Colonic mucosa (tissue), 4 donors: ENCODE measurements at regions not wholly inside any gene's neighbourhood (a gene's known extent, or its start where the extent isn't known, plus 50 kb on each side); places are given as distances from the start of the nearest gene placed in this dataset.

Experiments
- DNase-seq: peaks from one replicate; pipeline ENCODE4 v3.0.0-alpha.2; 2020
- H3K27ac ChIP-seq: fragments of 200-600 bp; one replicate; pipeline ENCODE4 v1.8.0; 2021
- H3K27me3 ChIP-seq: fragments of 200-600 bp; one replicate; pipeline ENCODE4 v1.8.0; 2021
- H3K36me3 ChIP-seq: fragments of 200-600 bp; one replicate; pipeline ENCODE4 v1.8.0; 2021
- H3K4me1 ChIP-seq: fragments of 200-600 bp; one replicate; pipeline ENCODE4 v1.8.0; 2021; ENCODE audit warnings: mild to moderate bottlenecking
- H3K4me3 ChIP-seq: fragments of 200-600 bp; one replicate; pipeline ENCODE4 v1.8.0; 2021
- H3K9ac ChIP-seq, 2 donors: one replicate each; pipeline ENCODE4 v1.7.0; 2013; ENCODE audit warnings: control low read depth in 2 of 2, low read depth in 2 of 2, low read length in 2 of 2
- H3K9me3 ChIP-seq: fragments of 200-600 bp; one replicate; pipeline ENCODE4 v1.8.0; 2021
- CTCF ChIP-seq: fragments of 200-600 bp; IDR thresholded peaks from one replicate; pipeline ENCODE4 v1.8.0; 2022; ENCODE audit warnings: antibody characterized with exemption, mild to moderate bottlenecking
- intact Hi-C: fragments of 100-400 bp; cut with DNase I; formaldehyde crosslinking; loops from one replicate; pipeline ENCODE4 v1.14.1; 2022
- donor health status: healthy.
- donor health status: DM: no; HTN: no; CAD: no.
- donor health status: DM: no; HTN: no; CAD: no.

GRCh38 chr13:97715763-97716162, 237.7 kb upstream of the IPO5 start:
- no peak overlapping the region for H3K27ac ChIP-seq
- no peak for TF ChIP-seq CTCF
- H3K27me3 ChIP-seq = no peaks in the 10 kb centered on the region
- H3K9me3 ChIP-seq = no peaks in the 10 kb centered on the region
- H3K36me3 ChIP-seq = no peaks in the 10 kb centered on the region
- no peak overlapping the region for H3K9ac ChIP-seq
- H3K4me1 ChIP-seq = no peaks in the 10 kb centered on the region
- intact Hi-C loops = no loop called here
- DNase-seq = no peak
- H3K4me3 ChIP-seq = no peak overlapping the region

- Histone ChIP-seq H3K36me3 (no peaks in the 10 kb centered on the region), H3K9me3 (no peaks in the 10 kb centered on the region), H3K27me3 (no peaks in the 10 kb centered on the region), H3K4me3 (no peak overlapping the region), H3K27ac (no peak overlapping the region), H3K4me1 (no peaks in the 10 kb centered on the region), H3K9ac (no peak overlapping the region)
- no peak for TF ChIP-seq CTCF
- no peak for DNase-seq
- intact Hi-C loops = no loop called here
These were observed 236.7 kb upstream of the IPO5 start for GRCh38 chr13:97716746-97717145.

GRCh38 chr13:97719736-97720135, 233.7 kb upstream of the IPO5 start:
- no peaks in the 10 kb centered on the region for H3K36me3 ChIP-seq
- H3K27me3 ChIP-seq = no peaks in the 10 kb centered on the region
- H3K4me1 ChIP-seq = no peaks in the 10 kb centered on the region
- no peaks in the 10 kb centered on the region for H3K9me3 ChIP-seq
- DNase-seq = no peak
- H3K27ac ChIP-seq = no peak overlapping the region
- no peak for TF ChIP-seq CTCF
- intact Hi-C loops = no loop called here
- H3K9ac ChIP-seq = no peak overlapping the region
- H3K4me3 ChIP-seq = no peak overlapping the region

- Histone ChIP-seq H3K9ac (no peak overlapping the region), H3K4me1 (no peaks in the 10 kb centered on the region), H3K27me3 (no peaks in the 10 kb centered on the region), H3K36me3 (no peaks in the 10 kb centered on the region), H3K4me3 (no peak overlapping the region), H3K27ac (no peak overlapping the region), H3K9me3 (no peaks in the 10 kb centered on the region)
- intact Hi-C loops = no loop called here
- no peak for TF ChIP-seq CTCF
- DNase-seq = no peak
These were observed 232.6 kb upstream of the IPO5 start for GRCh38 chr13:97720896-97721295.

GRCh38 chr13:97723655-97724054, 229.8 kb upstream of the IPO5 start:
- no peak for TF ChIP-seq CTCF

GRCh38 chr13:97724450-97724849, 229.0 kb upstream of the IPO5 start:
- Histone ChIP-seq H3K27me3 (no peaks in the 10 kb centered on the region), H3K4me1 (no peaks in the 10 kb centered on the region), H3K36me3 (no peaks in the 10 kb centered on the region), H3K27ac (no peak overlapping the region), H3K9me3 (no peaks in the 10 kb centered on the region), H3K4me3 (no peak overlapping the region), H3K9ac (no peak overlapping the region)
- DNase-seq = no peak
- no peak for TF ChIP-seq CTCF
- intact Hi-C loops = no loop called here

More at GRCh38 chr13:97723655-97724054, 229.8 kb upstream of the IPO5 start:
- H3K4me1 ChIP-seq = no peaks in the 10 kb centered on the region
- H3K36me3 ChIP-seq = no peaks in the 10 kb centered on the region
- intact Hi-C loops = no loop called here
- DNase-seq = no peak
- H3K27ac ChIP-seq = no peak overlapping the region
- H3K27me3 ChIP-seq = no peaks in the 10 kb centered on the region
- no peak overlapping the region for H3K9ac ChIP-seq
- H3K4me3 ChIP-seq = no peak overlapping the region
- H3K9me3 ChIP-seq = no peaks in the 10 kb centered on the region
